HG02610 (cell line): ENCODE measurements at regions not wholly inside any gene's neighbourhood (a gene's known extent, or its start where the extent isn't known, plus 50 kb on each side); places are given as distances from the start of the nearest gene placed in this dataset.
"Not testable (repeated sequence)": the region's sequence is repeated elsewhere in the genome, so short reads cannot be mapped to it uniquely, and the experiment has no call there.

Source experiments
- ATAC-seq: cut with Tn5 transposase; IDR thresholded peaks from one replicate; pipeline ENCODE4 v1.9.1; 2021; ENCODE audit warnings: mild to moderate bottlenecking, moderate library complexity; ENCODE audit not compliant: unreplicated experiment

GRCh38 chr5:124007675-124008398 is 495.9 kb downstream of the CSNK1G3 start:
- no peak for ATAC-seq

- ATAC-seq = no peak
Observed at GRCh38 chr5:124001036-124001615, 489.1 kb downstream of the CSNK1G3 start.

GRCh38 chr5:124000538-124000937 is 488.6 kb downstream of the CSNK1G3 start:
- no peak for ATAC-seq

DNA sequence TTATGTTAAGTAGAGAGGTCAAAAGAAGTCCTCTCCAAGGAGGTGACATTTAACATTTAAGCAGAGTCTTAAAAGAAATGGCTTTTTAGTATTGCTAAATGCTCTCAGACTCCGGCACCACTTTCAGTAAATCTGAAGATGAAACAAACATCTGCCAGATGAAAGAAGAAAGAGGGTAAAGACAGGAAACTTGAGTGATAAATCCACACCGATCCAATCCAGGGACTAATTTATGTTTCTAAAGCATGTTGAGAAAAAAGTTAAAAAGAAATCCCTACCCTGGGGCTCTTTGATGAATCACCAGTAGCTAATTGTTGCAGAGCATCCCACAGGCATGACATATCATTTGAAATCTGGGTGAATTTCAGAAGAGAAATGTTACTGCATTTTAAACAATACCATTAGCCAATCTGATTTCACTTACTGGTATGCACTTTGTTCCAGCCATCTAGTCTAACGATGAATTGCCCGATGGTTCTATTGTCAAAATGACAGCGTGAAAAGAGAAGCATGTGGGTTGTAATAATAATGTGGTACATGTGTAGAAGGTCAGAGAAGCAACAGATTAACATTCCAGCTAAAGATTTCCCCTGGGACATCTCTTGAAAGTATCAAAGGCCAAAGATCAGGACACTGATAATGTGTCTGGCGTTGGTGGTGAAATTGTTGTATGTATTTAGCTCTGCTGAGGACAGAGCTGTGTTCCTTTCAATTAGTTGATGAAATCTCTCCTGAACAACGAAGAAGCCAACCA is 485.7 kb downstream of the CSNK1G3 start:
- no peak for ATAC-seq

GRCh38 chr5:123997064-123997461 is 485.1 kb downstream of the CSNK1G3 start:
- ATAC-seq = no peak

DNA sequence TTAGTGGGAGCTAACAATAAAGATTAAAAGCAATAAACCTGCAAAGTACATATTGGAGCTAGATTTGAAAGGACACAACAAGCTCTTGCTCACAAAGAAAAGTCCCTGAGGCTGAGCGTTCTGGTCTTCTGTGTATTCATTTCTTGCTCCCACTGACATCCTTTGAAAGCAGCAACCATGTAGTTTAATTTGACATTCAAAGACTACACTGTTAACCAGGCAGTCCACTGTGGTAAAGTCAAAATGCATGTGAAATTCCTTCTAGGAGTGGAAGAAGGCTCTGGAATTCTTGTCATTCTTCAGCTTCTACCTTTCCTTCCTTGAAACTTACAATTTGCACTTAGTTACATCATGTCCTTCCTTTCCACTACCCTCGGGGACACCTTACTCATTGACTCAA is 480.7 kb downstream of the CSNK1G3 start:
- ATAC-seq = no peak

- no peak for ATAC-seq
Observed at GRCh38 chr5:123987956-123988355, 476.0 kb downstream of the CSNK1G3 start.

- ATAC-seq = peak; percentile 89
Observed at GRCh38 chr5:123976379-123977033, 464.5 kb downstream of the CSNK1G3 start.

- ATAC-seq = not testable (repeated sequence)
Observed at GRCh38 chr5:123975521-123975920, 463.5 kb downstream of the CSNK1G3 start.

DNA sequence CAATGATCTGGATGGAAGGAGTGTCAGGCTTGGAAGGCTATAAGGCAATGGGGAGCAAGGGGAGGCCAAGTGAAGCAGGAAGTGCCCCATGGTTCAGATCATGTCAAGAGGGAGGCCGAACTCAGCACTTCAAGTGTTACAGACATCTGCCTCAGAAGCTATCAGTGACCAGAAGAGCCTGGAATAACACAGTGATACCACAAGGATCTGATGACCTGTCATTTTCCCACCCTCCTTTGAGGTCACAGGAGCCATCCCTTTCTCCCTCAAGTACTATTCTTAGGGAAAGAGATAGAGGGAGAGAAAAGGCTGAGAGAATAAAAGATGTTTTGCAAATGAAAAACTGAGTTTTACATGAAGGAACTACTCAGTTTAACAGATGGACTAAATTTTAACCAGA is 454.8 kb downstream of the CSNK1G3 start:
- no peak for ATAC-seq

DNA sequence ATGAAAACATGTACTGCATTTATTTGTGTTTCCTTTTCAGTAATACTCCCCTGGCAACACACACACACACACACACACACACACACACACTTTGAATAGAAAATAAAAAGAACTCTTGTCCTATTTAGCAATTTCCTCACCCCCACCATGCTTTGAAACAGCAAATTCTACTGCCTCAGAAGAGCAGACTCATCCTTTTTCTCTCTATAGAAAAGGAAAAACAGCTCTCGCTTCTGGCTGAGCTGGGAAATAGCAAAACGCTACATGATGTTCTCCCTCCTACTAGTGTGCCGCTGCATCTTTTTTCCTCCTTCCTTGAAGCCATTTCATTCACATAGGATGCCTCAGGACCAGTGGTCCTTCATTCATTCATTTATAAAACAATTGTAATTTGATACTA is 453.6 kb downstream of the CSNK1G3 start:
- no peak for ATAC-seq

DNA sequence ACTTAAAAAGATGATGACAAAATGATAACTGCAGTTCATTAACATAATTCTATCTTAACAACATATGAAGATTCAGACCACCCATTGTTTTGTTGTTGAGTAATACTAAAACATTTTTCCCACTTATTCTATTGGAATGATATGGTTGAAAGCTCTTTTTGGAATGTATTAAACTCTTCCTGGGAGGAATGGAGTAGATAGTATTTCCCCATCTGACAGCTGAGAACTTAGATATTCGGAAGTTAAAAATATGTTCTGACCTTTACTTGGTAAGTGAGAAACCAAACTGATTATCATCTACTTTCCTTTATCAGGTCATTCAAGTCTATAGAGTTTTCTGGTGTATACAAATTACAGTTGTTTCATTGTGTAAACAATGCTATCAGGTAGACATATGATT is 452.9 kb downstream of the CSNK1G3 start:
- no peak for ATAC-seq

DNA sequence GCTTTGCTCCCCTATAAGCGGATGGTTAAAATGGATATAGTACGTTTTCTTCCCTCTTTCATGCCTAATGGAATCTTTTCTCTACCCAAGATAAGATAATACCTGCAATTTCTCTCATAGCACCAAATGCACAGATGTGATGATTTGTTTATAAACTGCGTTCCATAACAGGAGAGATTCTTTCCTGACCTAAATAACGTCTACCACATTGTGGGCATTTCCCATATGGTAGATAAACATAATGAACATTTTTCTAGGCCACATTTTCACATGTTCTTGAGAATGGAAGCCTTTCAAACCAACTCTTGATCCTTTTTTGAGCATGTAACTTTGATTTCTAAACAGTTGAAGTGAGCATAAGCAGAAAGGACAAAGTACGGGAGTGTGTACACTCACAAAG is 448.5 kb downstream of the CSNK1G3 start:
- ATAC-seq = no peak

GRCh38 chr5:123951582-123951977 is 439.6 kb downstream of the CSNK1G3 start:
- ATAC-seq = no peak

DNA sequence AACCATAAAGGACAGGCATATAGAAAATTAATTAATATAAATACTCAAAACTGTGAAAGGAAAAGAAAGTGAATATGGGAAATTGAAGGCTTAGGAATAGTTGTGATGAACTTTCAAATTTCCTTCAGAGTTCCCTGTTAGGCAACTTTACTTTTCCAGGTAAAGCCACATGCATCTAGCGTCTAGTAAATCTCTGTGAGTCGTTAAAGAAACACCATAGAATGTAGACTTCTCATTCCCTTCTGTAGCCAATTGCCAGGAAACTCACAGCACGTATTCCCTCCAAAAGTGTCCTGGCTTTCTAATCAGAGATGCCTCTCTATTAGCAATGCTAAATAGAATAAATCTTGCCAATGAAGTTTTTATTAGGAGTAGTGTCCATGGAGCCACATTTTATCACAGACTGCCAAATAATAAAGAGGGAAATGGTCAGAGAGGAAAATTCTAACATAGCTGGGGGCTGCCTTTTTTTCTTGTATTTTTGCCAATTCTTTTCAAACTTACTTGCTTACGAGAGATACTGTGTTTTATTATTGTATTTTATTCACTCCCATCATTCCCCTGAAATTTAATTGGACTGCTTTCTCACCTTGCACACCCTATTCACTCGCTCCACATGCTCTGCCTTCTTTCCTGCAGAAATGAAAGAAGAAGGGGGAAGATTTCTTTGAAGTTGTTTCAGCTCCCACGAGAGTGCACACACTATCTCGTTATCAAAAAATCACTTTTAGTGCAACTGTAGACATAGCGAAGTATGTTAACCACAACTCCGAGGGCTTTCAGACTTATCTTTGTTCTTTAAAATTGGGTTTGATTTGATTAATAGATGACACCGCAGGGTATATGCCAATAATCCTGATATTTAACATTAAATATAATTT is 439.0 kb downstream of the CSNK1G3 start:
- ATAC-seq = no peak

DNA sequence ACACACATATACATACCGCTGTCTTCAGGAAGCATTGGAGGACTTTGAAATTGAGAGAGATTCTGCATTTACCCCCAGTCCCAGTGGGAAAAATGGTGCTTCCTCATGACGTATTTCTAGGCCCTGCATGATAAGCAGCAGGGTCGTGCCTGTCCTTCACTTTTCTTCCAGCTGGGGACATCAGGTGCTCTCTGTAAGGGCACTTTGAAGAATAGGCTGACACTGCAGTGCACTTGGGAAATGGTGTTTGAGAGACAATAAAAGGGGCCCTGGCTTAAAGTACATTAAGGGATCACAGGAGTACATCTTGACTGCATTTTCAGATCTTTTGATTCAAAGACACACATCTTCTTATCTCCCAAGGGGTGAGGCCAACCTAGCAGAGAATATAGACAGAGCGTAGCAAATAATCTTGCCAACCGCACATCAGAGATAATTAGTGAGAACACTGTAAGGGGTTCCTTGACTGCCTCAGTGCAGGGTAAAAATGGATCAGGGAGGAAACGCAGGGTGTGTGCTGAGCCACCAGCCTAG is 437.9 kb downstream of the CSNK1G3 start:
- ATAC-seq = no peak

DNA sequence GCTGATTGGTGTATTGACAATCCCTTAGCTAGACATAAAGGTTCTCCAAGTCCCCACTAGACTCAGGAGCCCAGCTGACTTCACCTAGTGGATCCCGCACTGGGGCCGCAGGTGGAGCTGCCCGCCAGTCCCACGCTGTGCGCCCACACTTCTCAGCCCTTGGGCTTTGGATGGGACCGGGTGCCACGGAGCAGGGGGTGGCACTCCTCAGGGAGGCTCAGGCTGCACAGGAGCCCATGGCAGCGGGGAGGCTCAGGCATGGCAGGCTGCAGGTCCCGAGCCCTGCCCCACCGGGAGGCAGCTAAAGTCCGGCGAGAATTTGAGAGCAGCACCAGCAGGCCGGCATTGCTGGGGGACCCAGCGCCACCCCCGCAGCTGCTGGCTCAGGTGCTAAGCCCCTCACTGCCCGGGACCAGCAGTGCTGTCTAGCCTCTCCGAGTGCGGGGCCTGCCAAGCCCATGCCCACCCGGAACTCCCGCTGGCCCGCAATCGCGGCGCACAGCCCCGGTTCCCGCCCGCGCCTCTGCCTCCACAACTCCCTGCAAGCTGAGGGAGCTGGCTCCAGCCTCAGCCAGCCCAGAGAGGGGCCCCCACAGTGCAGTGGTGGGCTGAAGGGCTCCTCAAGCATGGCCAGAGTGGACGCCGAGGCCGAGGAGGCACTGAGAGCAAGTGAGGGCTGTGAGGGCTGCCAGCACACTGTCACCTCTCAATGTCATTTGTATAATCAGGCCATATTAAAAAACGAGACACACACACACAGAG is 437.2 kb downstream of the CSNK1G3 start:
- no peak for ATAC-seq

DNA sequence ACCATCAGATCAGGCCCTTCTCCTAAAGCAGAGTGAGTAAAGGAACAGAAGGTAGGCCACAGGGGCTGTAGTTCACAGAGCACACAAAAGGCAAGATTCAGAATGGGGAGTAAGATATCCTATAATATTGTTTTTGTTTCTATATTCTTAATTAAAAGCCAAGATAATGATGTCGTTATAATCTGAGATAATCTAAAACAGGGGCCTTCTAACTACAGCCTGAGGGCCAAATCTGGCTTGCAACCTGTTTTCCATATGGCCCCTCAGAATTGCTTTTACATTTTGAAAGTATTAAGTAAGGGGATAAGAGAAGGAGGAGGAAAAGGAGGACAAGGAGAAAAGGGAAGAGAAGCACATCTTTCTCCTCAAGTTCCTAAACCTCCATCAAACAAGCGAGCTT is 435.8 kb downstream of the CSNK1G3 start:
- no peak for ATAC-seq

DNA sequence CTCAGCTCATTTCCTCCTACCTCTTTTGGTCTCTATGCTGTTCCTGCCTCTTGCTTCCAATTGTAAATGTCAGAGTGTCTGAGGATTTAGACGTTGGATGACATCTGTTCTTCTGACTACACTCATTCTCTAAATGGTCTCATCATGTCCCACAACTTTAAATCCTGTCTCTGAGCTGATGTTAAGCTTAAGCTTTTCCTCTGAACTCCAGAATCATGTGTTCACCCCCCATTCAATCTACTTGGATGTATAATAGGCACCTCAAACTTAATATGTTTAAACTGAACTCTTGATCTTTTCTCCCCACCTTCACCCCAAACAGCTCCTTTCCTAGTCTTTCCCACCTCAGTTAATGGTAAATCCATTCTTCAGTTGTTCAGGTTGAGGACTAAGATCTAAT is 433.6 kb downstream of the CSNK1G3 start:
- ATAC-seq = no peak

GRCh38 chr5:123943151-123943550 is 431.2 kb downstream of the CSNK1G3 start:
- no peak for ATAC-seq
